AG10803 (cell line): ENCODE measurements at regions not wholly inside any gene's neighbourhood (a gene's known extent, or its start where the extent isn't known, plus 50 kb on each side); places are given as distances from the start of the nearest gene placed in this dataset.
"Not testable (repeated sequence)": the region's sequence is repeated elsewhere in the genome, so short reads cannot be mapped to it uniquely, and the experiment has no call there.

Source experiments
- DNase-seq: peaks from one replicate; pipeline ENCODE4 v3.0.0; 2010; ENCODE audit warnings: low read depth
- H3K4me3 ChIP-seq: 2 replicates; pipeline ENCODE4 v1.5.1; 2011; ENCODE audit warnings: mild to moderate bottlenecking, low read length, control low read depth
- CTCF ChIP-seq: conservative IDR thresholded peaks from 2 replicates; pipeline ENCODE4 v1.5.1; 2011; ENCODE audit warnings: mild to moderate bottlenecking, low read length, control low read depth, inconsistent platforms

GRCh38 chrX:81392396-81392795 lies 190.5 kb downstream of the SH3BGRL start:
- TF ChIP-seq CTCF: no peak
- no peak for DNase-seq
- H3K4me3 ChIP-seq: no peak overlapping the region

GRCh38 chrX:81405781-81406180 lies 203.9 kb downstream of the SH3BGRL start:
- DNase-seq: no peak
- TF ChIP-seq CTCF: no peak
- no peak overlapping the region for H3K4me3 ChIP-seq

GRCh38 chrX:81411517-81411916 lies 209.6 kb downstream of the SH3BGRL start:
- DNase-seq: no peak
- no peak for TF ChIP-seq CTCF
- no peak overlapping the region for H3K4me3 ChIP-seq

- no peak overlapping the region for H3K4me3 ChIP-seq
- DNase-seq: no peak
- no peak for TF ChIP-seq CTCF
These were observed 210.5 kb downstream of the SH3BGRL start for GRCh38 chrX:81412428-81412827.

- not testable (repeated sequence) for H3K4me3 ChIP-seq, DNase-seq
These were observed 211.0 kb downstream of the SH3BGRL start for GRCh38 chrX:81412857-81413256.

GRCh38 chrX:81414630-81415029 lies 212.7 kb downstream of the SH3BGRL start:
- peak; percentile 28; the same call in 1 of the 2 replicates for TF ChIP-seq CTCF
- no peak overlapping the region for H3K4me3 ChIP-seq
- peak; percentile 0 for DNase-seq
